Amniotic stem cell (primary cell): ENCODE measurements at regions not wholly inside any gene's neighbourhood (a gene's known extent, or its start where the extent isn't known, plus 50 kb on each side); places are given as distances from the start of the nearest gene placed in this dataset.
"Not testable (repeated sequence)": the region's sequence is repeated elsewhere in the genome, so short reads cannot be mapped to it uniquely, and the experiment has no call there.

ENCODE experiments used
- DNase-seq: peaks from one replicate; lab custom pipeline; 2025; lab: John Stamatoyannopoulos, UW

DNA sequence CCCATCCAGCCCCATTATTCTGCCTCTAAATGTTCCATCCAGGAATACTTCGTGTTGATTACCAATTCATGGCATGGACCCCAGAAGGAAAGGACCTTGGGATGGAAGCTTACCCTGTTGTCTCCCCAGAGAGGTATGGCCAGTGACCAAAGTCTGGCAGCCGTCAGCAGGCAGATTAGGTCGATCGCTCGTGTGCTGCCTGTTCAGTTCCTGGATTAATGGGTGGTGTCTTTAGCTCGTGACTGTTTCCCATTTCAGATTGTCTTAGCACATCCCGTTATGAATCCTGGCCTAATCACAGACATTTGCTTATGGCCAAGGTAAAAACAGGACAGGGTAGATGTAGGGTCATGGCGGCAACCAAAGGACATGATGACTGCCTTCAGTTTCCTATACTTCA lies 122.9 kb upstream of the NTF3 start:
- DNase-seq: no peak

DNA sequence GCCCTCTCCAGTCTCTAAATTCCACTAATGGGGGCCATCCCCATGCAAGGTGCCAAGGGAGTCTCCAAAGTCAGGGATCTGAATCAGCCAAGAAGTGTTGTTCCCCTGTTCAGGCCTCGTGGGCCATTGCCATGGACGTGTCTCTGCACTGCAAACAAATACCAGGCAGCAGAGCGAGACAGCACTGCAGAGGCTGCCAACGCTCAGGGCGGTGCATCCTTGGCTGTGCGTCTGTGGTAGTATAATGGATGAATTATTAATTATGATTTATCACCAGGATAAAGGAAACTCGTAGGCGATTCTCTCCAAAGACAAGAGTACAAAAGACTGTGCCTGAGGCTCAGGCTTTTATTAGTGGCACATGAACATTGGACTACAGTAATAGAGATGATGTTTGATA lies 122.3 kb upstream of the NTF3 start:
- no peak for DNase-seq

DNA sequence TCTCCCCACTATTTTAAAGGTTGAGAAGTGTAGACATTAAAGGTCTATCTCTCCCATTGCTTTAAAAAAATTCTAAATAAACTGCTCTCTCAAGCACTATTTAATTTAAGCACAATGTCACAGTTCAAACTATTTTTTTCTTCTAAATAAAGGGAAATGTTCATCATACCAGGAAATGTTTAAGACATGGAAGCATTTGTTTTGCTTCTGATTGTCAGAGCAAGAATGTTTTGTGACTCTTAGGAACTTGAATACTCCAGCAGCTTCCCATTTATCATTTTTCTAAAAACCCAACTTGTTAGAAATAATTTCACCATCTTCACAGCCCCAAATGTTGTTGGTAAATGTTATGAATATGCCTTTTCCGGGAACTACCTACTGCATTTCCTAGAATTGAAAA lies 121.8 kb upstream of the NTF3 start:
- DNase-seq: no peak

DNA sequence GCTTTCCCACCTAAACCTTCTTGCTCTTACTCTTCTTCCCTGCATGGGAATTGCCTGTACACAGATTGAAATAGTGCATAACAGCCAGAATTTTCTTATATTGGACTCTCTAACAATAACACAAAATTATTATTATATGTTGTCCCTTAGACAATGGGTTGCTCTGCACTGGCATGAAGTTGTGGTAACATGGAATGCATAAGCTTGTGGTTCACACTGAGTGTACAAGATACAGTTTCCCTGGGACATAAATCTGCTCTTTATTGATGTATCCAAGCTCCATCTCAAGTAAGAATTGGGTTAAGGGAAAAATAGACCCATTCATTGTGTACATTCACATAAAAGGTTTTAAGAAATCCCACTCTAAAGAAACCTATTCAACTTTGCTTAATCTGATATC lies 114.4 kb upstream of the NTF3 start:
- DNase-seq: no peak

DNA sequence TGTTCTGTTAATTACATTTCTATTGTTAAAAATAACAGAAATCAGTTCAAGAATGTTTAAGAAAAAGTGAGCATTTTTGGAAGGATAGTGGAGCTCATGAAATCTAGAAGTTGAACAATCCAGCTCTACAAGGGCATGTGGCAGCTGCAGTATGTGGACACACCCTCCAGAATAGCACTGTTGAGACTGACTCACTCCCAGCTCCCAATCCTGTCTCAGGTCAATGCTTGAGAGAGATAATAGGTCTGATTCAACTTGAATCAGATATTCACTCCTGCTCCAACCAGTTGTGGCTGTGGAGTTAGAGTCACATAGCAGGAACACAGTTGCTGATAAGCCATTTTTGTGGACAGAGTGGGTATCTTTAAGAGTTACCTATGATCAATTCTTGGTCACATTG lies 113.0 kb upstream of the NTF3 start:
- peak; percentile 12 for DNase-seq

DNA sequence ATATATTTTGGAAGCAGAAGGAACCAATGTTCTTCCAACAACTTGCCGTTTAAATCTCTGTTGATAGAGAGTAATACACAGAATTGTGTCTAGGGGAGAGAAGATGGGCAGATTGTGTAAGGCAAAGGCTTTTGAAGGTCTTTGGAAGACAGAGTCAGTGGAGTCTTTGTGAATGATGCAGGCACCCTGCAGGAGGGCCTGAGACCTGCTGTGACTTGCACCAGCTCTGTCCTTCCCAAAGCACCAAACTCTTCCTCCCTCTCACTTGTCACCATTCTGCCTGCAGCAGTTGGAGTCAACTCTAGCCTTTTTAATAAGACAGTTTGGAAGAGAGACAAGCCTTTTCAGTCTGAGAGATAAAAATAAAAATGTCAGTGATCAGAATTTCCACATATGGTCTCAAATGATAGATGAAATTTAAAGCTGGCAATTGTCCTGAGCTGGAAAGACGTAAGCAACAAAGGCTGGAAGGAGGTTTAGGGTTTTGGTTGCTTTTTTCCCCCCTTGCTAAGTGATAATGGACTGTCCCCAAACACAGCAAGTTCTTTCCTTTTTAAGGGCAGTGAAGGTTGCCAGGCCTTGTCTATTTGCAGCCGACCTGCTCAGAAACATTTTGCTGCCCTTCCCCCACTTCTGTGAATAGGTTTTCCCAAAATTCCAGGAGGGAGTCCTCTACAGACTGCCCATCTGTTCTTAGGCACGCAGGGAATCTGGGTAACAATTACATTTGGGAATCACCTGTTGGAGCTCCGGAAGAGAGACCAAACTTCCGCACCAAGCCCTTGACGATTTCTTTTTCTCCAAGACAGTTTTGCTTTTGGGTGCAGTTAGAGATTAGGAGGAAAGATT lies 103.0 kb upstream of the NTF3 start:
- no peak for DNase-seq

DNA sequence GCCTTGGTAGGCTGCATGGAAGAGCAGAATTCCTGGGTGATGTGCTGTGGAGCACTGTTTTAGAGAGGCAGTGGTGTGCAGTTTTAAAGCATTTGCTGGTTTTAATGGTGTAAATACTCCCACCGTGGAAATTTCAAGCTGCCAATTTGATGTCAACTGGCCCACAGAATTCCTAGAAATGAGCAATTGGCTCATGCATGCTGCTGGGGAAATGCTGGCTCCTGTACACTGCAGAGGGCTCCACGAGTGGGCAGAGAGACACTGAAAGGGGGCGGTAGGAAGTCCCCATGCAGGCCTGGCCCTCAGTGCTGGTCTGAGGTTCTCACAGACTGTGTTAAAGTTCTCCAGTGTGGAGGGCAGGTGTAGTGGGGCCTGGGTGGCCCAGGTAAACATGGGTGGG lies 99.4 kb upstream of the NTF3 start:
- no peak for DNase-seq

DNA sequence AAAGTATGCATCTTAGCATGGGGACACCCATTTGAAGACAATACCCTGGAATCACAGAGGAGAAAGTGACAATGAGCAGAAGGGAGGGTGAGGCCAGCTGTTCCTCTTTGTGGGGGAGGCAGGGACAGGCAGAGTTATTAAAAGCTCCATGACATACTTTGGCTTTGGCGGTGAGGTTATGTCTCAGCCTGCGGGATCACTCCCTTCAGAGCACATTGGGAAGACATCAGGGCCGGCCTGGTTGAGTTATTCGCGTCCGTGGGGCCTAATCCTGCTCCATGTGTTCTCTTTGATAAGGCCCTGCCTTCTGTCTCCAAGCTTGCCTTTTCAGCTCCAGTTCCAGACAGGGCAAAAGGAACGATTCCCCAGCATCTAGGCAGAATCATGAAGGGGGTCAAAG lies 98.8 kb upstream of the NTF3 start:
- DNase-seq: no peak

DNA sequence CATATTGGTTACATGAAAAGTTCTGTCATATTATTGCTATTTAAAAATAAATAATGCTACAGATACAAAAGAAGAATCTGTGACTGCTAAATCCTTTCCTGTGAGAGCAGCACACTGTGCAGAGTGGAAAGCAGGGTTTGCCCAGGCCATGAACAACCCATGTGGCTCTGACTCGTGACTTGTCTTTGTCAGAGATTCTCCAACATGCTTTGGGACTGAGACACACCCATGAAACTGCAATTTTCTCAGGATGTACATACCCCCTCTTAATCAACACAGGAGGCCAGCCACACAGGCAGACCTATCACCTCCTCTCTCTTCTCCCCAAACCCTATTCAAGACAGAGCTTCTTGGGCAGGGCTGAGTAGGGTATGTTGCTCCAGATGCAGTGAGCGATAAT lies 96.8 kb upstream of the NTF3 start:
- DNase-seq: no peak

DNA sequence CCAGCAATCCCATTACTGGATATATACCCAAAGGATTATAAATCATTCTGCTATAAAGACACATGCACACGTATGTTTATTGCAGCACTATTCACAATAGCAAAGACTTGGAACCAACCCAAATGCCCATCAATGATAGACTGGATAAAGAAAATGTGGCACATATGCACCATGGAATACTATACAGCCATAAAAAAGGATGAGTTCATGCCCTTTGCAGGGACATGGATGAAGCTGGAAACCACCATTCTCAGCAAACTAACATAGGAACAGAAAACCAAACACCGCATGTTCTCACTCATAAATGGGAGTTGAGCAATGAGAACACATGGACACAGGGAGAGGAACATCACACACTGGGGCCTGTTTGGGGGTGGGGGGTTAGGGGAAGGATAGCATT lies 90.8 kb upstream of the NTF3 start:
- DNase-seq: not testable (repeated sequence)

DNA sequence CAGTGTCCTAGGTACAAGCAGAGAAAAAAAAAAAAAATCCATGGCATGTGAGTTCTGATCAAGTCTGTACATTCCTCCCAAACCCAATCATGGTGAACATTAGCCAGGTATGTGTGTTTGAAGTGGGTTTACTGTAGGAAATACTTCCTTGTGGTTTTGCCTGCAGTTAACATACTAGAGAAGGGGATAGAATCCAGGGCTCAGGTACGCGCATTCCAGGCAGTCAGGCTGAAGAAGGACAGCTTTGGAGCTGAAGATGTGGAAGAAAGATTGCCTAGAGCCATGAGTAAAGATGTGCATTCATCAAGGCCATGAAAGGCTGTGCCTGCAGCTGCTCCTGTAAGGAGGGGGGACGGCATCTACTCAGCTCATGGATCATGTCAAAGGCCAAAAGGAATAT lies 88.2 kb upstream of the NTF3 start:
- DNase-seq: no peak

DNA sequence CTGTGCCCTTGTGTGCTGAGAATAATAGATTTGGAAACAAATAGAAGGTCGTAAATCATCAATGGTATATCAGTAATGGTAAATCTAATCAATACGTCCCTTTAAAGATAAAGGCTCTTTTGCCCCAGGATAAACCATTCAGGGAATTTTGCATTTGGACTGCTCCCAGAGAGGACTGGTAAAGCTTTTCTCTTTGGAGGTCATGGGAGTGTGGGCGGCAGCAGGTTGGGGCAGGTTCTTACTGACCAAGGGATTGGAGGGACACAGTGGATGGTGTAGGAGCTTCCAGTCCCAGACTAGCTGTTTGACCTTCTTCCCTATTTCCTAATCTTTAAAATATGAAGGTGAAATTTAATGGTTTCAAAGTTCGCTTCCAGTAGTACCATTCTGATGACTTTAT lies 87.8 kb upstream of the NTF3 start:
- DNase-seq: no peak

DNA sequence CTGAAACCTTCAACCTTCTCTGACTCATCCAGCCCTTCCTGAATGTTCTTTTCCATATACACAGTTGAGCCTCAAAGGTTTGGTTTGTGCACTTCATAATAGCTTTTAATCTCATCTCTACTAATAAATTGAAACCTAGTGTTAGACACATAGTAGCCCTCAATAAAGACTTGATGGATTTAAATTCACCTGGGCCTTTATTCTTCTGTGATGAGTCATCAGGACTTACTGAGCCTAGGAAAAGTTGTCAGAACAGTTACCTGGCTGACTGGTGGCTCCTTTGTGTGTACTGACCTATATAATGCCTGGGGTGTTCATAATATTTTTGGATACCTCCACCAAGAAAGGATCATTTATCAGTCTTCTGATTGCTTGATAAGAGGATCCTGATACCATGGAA lies 86.4 kb upstream of the NTF3 start:
- no peak for DNase-seq

DNA sequence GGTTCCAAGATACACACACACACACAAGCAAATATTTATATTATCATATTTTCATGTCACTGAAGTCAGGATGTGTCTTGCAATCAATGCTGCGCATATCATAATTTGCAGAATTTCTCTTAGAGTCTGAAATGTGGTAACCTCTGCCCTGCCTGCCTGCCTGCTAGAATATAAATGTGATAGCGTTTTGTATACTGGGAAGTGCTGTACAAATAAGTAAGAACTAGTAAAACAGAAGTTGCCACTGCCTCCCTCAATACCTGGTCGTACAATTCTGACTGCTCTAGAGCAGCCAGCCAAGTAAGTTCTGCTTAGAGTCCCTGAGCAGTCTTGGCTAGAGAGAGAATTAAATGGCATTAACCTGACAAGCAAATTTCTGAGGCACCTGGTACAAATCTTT lies 83.9 kb upstream of the NTF3 start:
- no peak for DNase-seq

DNA sequence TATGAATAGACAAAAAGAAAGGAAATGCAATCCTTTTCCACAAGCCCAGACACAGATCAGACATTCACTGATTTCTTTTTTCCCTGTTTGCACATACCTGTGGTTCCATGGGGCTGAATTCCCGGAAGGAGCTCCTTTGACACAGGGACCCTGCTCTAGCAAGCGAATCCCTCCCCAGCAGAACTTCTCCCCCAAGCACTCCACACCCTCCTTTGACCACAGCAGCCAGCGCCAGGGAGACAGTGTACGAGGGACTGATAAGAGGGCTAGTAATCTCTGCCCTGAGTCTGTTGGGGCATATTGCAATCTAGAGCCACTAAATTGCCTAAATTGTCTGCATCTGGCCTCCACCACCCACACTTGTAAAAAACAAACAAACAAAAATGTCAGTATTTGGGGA lies 83.4 kb upstream of the NTF3 start:
- no peak for DNase-seq

DNA sequence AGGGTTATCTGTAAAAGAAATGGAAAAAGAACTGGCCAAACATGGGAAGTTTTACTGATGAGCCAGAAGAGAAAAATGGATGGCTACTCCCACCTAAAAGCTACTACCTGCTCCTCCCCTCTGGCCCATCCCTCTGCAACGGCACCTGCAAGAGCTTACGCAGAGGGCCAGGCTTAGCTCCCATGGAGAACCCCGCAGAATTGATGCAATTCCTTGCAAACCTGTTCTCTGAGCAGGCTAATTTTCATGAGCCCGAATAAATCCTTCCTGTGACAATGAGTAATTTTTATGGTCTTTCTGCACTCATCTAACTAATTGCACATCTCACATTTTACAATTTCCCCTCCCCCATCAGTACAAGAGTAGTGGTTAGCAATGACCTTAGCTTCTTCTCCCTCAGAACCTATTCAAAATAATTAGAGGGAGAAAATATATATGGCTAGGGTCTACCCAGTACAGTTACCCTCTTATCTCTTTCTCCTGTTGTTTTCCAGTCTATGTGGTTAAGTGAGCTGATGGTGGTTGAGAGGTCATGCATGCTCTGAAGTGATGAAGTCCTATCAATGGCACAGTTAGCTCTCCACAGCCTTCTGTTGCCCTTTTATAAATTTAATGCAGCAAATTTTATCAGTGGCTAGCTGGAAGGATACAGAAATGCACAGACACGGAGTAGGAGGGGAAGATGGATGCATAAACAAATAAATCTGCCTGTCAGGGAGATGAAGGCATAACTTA lies 67.7 kb upstream of the NTF3 start:
- no peak for DNase-seq

DNA sequence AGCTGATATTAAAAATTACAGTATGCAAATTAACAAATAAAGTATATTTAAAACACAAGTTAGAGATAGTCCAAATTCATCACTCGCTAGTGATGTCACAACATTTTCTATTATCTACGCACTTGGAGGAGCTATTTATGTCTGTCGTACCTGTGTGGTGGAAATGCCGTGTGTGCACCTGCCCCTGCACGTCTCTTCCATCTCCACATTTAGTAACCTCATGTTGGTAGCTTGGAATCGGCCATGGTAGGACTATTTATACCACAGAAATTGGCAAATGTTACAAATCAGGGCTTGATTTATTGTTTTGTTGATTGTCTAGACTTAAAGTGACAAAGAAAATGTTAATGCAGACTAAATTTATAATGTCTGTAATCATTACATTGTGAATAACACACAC lies 62.6 kb upstream of the NTF3 start:
- DNase-seq: no peak

DNA sequence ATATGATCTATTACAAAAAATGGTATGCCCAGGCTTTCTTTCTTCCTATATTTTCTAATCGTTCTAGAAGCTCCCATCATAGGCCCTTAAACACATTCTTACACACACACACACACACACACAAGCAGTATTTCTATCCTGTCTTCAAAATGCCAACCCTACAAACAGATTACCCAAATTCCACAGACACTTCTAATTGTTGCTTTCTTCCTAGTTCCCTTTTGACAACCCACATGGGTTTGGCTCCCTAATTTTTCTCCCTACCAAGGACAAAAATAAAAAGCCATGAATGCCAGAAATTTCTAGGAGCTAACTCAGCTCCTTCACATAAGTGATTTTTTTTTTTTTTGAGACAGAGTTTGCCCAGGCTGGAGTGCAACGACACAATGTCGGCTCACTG lies 60.3 kb upstream of the NTF3 start:
- no peak for DNase-seq

DNA sequence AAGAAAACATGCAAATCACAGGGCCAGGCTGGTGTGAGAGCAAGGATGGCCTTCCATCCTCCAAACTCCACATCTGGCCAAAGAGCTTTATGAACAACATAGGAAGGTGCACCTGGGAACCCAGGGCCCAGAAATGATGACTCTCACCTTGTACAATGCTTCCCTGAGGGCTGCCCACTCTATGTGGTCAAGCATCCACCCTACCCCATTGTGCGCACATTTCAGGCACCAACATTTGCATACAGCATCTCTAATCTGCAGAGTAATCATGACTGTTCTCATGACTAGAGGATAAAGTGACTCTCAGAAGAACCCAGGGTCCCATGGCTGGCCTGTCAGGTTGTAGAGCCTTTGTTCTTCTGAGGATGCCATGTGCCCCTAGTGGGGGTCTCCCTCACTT lies 57.2 kb upstream of the NTF3 start:
- DNase-seq: no peak

DNA sequence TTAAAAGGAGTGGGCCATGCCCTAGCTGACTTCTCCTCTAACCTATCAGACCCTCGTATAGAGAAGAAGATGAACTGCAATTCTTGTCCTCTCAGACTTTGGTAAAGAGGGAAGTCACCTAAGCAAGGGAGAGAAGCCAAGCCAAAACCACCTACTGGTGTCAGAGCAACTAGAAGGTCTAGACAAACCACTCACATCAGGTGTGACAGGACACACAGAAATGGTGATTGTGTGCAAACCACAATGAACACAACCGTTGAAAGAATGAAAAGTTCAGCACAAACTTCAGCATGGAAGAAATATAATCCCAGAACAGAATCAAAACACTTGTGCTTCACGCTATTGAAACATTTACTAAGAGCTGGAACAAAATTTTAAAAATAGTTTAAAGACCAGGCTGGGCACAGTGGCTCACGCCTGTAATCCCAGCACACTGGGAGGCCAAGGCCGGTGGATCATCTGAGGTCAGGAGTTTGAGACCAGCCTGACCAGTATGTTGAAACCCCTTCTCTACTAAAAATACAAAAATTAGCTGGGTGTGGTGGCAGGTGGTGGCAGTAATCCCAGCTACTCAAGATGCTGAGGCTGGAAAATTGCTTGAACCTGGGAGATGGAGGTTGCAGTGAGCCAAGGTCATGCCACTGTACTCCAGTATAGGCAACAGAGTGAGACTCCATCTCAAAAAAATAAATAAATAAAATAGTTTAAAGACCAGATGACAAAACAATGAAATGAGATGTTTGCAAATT lies 56.2 kb upstream of the NTF3 start:
- DNase-seq: no peak

DNA sequence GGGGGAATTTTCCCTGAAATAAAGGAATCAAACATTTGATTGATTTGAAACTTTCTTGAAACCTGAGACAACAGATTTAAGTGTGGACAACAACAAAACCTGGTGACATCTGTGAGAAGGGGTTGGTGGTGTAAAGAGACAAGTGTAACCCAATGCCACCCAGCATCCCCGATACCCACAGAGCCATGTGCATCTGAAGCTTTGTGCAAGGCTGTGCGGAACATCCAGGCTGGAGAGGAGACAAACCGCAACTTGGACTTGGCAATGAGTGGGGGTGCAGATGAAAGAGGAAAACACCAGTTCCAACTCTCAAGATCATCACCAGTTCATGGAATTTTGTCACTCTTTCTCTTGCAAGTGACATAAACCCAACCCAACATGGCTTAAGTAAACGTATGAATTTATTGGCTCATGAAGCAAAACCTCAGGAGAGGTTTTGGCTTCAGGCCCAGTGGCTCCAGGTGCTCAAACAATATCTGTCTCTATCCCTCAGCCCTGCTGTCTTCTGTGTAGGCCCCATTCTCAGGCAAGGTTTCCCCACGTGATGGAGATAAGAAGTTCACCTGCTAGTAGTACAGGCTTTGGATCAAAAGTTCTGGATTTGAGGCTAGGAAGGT lies 55.2 kb upstream of the NTF3 start:
- no peak for DNase-seq

DNA sequence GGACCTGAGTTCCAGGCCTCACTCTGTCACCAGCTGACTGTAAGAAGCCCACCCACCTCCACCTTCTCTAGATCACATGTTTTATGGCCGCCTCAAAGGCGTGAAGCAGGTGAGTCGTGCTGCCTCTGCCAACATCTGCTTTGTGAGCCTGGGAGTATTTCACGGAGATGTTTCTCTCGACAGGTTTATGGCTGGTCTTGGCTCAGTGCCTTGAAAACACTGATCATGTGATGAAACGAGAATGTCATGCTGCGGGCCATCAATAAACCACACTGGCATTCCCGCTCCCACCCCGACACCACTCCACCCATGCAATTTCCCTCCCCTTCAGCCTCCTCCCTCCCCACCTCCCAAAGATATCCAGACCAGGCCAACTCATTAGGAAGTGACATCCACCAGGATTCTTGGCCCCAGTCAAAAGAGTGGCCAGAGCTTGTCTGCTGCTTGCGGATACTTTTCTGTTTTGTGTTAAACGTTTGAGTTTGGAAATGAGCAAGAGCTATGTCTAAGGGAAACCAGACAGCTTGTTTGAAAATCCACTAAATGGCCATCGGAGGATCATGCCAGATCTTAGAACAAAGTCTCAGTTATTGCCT lies 53.8 kb upstream of the NTF3 start:
- DNase-seq: no peak
